Ovary (tissue), 7 donors: ENCODE measurements at regions not wholly inside any gene's neighbourhood (a gene's known extent, or its start where the extent isn't known, plus 50 kb on each side); places are given as distances from the start of the nearest gene placed in this dataset.
"Not testable (repeated sequence)": the region's sequence is repeated elsewhere in the genome, so short reads cannot be mapped to it uniquely, and the experiment has no call there.

Source experiments
- DNase-seq, 5 donors: peaks; one replicate each; pipeline ENCODE4 v3.0.0-alpha.2; 2019 to 2020
- H3K27ac ChIP-seq, 2 donors: fragments of 200-600 bp; one replicate each; pipeline versions ENCODE4 v1.5.1 to v1.8.0; 2019 to 2022
- H3K27me3 ChIP-seq: fragments of 200-600 bp; one replicate; pipeline ENCODE4 v1.8.0; 2022
- H3K36me3 ChIP-seq: fragments of 200-600 bp; sonication (generic); one replicate; pipeline ENCODE4 v1.5.1; 2019
- H3K4me1 ChIP-seq: one replicate; pipeline ENCODE4 v1.8.1; 2013; ENCODE audit warnings: mild to moderate bottlenecking, moderate library complexity; ENCODE audit not compliant: insufficient read depth
- H3K4me3 ChIP-seq: fragments of 200-600 bp; sonication (generic); one replicate; pipeline ENCODE4 v1.5.1; 2017
- H3K9me3 ChIP-seq, 2 donors: fragments of 200-600 bp in 1 of 2; sonication (generic) in 1 of 2; one replicate each; pipeline versions ENCODE4 v1.5.1 to v1.8.1; 2013 to 2019; ENCODE audit warnings: mild to moderate bottlenecking in 1 of 2, moderate library complexity in 1 of 2
- CTCF ChIP-seq, 3 donors: fragments of 450-650 bp in 2 of 3; fragments of 200-600 bp in 1 of 3; IDR thresholded peaks; one replicate each; pipeline versions ENCODE4 v1.5.1 to v1.8.0; 2016 to 2022; ENCODE audit warnings: antibody characterized with exemption in 3 of 3, mild to moderate bottlenecking in 1 of 3
- EP300 ChIP-seq: sonication (generic); formaldehyde crosslinking; IDR thresholded peaks from one replicate; pipeline ENCODE4 v1.6.1; 2017; ENCODE audit warnings: antibody characterized with exemption
- POLR2A ChIP-seq: fragments of 450-650 bp; IDR thresholded peaks from one replicate; pipeline ENCODE4 v1.6.1; 2017; ENCODE audit warnings: antibody characterized with exemption, mild to moderate bottlenecking, moderate library complexity
- WGBS, 3 donors: extraction: QIAGEN DNeasy Blood & Tissue Kit in 1 of 3; methylation state at CpG; one replicate each; pipeline versions ENCODE4 v1.1.5 to v1.1.7; 2013 to 2017; 5-methylcytosine and 5-hydroxymethylcytosine counted together
- intact Hi-C, 4 donors: fragments of 100-400 bp; cut with DNase I; formaldehyde crosslinking; loops; one replicate each; pipeline versions ENCODE4 v1.11.0 to v1.15.1; 2022 to 2023
- donor health status: DM: no; HTN: no; CAD: no; lungs with moderate emphysema.
- donor health status: DM: no; HTN: no; CAD: no.
- donor health status: Bipolar disorder and iron deficiency.
- donor health status: DM: no; HTN: no; CAD: no.
- donor health status: DM: yes; HTN: yes; CAD: no.

GRCh38 chr4:134632056-134632455 lies 430.5 kb upstream of the PABPC4L start:
- Histone ChIP-seq H3K27ac (no peak overlapping the region), H3K36me3 (no peaks in the 10 kb centered on the region), H3K4me1 (no peaks in the 10 kb centered on the region), H3K4me3 (no peak overlapping the region), H3K9me3 (no peaks in the 10 kb centered on the region), H3K27me3 (no peaks in the 10 kb centered on the region)
- 76 to 88% (median 85%) methylated on average over 1 of the region's 1 CpG for WGBS, 3 donors
- TF ChIP-seq CTCF (IDR thresholded peaks at IDR 0.05) (no peak), EP300 (no peak), POLR2A (no peak)
- DNase-seq, result no peak
- intact Hi-C loops, result no loop called here

- Histone ChIP-seq H3K4me3 (no peak overlapping the region), H3K27me3 (no peaks in the 10 kb centered on the region), H3K9me3 (no peaks in the 10 kb centered on the region), H3K27ac (no peak overlapping the region), H3K4me1 (no peaks in the 10 kb centered on the region), H3K36me3 (no peaks in the 10 kb centered on the region)
- no peak for DNase-seq
- TF ChIP-seq POLR2A (no peak), CTCF (IDR thresholded peaks at IDR 0.05) (no peak), EP300 (no peak)
- intact Hi-C loops, result no loop called here
These were observed 426.5 kb upstream of the PABPC4L start for GRCh38 chr4:134628066-134628465.

- Histone ChIP-seq H3K27ac (no peak overlapping the region), H3K4me1 (no peaks in the 10 kb centered on the region), H3K4me3 (no peak overlapping the region), H3K27me3 (no peaks in the 10 kb centered on the region), H3K9me3 (no peaks in the 10 kb centered on the region), H3K36me3 (no peaks in the 10 kb centered on the region)
- TF ChIP-seq EP300, result no peak
- no peak for TF ChIP-seq POLR2A
- TF ChIP-seq CTCF (IDR thresholded peaks at IDR 0.05), result no peak
- DNase-seq, result no peak
- WGBS, 3 donors, result 90 to 93% (median 93%) methylated on average over 3 of the region's 3 CpGs
- intact Hi-C loops, result no loop called here
These were observed 425.8 kb upstream of the PABPC4L start for GRCh38 chr4:134627366-134627765.

- DNase-seq, result no peak
- H3K4me3 ChIP-seq, result no peak overlapping the region
- TF ChIP-seq POLR2A (no peak), EP300 (no peak), CTCF (IDR thresholded peaks at IDR 0.05) (no peak)
- H3K9me3 ChIP-seq, result no peaks in the 10 kb centered on the region
- no peak overlapping the region for H3K27ac ChIP-seq
- 86 to 91% (median 87%) methylated on average over 1 of the region's 1 CpG for WGBS, 3 donors
- no peaks in the 10 kb centered on the region for H3K27me3 ChIP-seq
- intact Hi-C loops, result no loop called here
- H3K36me3 ChIP-seq, result no peaks in the 10 kb centered on the region
- H3K4me1 ChIP-seq, result no peaks in the 10 kb centered on the region
These were observed 422.8 kb upstream of the PABPC4L start for GRCh38 chr4:134624365-134624764.

GRCh38 chr4:134622626-134623575 lies 421.3 kb upstream of the PABPC4L start:
- H3K4me3 ChIP-seq, H3K36me3 ChIP-seq, H3K4me1 ChIP-seq, DNase-seq, intact Hi-C loops, H3K27me3 ChIP-seq, H3K27ac ChIP-seq, H3K9me3 ChIP-seq: not testable (repeated sequence)
- WGBS, 3 donors, result 66 to 75% (median 71%) methylated on average over 13 of the region's 13 CpGs
